Retina (tissue), 1 donor: ENCODE measurements at regions not wholly inside any gene's neighbourhood (a gene's known extent, or its start where the extent isn't known, plus 50 kb on each side); places are given as distances from the start of the nearest gene placed in this dataset.
"Not testable (repeated sequence)": the region's sequence is repeated elsewhere in the genome, so short reads cannot be mapped to it uniquely, and the experiment has no call there.

ENCODE experiments used
- DNase-seq: peaks from one replicate; pipeline ENCODE4 v3.0.0-alpha.2; 2016

- no peak for DNase-seq
These were observed 164.3 kb upstream of the FHL2 start for GRCh38 chr2:105563000-105563719.

DNA sequence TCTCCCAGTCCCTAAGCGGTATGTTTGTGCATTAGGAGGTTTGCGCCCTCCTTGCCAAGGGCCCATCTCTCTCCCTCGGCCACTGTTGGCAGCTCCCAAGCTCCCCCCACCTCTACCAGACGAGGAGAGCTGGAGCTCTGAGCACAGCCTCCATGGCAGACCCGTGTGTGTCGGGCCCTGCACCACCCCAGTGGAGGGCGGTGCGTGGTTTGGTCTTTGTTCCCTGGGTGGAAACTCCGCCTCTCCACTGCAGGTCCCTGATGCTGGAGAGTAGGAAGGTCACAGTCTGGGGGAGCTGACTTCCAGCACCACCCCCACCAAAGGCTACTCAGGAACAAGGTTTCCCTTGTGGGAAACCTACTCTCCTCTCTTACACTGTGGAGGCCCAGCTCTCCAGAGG is 162.6 kb upstream of the FHL2 start:
- no peak for DNase-seq

DNA sequence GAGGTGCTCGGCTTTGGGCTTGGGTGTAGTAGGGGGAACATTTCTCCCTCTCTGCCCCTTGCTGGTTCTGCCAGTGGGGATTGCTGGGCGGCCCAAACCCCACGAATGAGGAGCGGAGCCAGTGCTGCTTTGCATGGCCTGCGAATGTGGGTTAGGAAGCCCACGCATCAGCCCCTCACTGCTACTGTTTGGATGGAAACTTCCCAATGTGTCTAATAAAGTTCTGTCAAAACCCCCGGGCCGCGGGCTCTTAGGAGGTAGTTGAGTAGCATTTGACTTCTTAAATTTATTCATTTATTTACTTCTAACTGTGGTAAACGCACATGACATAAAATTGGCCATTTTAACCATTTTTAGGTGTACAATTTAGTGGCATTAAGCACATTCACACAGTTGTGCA is 161.3 kb upstream of the FHL2 start:
- no peak for DNase-seq

DNA sequence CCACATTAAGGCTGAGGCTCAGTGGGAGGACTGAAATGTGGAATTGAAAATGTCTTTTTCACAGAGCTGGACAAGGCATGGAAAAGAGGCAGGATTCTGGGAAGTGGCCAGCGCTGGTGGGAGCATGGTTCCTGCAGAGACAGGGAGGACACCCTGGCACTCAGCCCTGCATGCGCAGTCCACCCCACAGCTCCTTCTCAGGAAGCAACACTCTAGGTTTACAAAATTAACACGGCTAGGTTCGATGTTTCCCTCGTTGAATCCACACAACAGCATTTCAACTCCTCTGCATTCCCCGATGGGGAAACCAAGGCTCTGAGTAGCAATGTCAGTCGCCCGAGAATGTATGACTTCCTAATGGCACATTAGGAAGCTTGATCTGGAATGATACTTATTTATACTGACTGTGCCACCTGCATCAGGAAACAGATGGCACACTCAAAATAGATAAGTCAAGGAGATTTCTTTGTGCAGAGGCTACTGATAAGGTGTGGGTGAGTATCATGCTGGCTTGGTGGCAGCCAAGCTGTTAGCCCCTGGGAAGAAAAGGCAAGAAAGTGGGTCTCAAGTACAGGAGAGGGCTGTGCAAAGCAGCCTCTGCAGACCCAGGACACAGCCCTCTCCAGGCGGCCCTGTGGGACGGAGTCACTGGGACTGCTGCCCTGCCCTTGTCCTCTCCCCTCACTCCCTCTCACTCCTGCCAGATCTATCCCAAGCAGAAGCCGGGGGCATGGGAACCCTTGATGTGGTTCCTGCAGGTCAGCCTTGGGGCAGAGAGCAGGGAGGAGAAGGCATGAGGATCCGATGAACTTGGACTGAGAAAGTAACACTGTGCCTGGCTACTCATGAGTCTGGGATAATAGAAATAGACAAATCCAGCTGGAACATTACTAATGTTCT is 158.4 kb upstream of the FHL2 start:
- DNase-seq, result no peak

DNA sequence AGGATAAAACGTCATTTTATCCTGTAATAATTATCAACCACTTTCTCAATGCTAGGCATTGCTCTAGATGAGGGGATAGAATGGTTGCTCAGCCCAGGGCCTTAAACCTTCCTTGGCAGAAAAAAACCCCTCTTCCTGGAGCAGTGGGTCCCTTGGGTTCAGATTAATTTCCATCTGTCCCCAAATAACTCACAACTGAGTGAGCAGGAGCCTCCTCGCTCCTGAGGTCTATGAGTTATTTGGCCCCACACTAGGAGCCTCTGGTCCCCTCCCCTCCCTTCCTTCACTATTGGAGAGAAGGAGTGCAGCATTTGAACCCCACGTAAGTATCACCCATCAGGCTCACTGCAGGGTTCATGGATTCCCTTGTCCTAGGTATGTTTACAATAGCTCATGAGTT is 157.5 kb upstream of the FHL2 start:
- no peak for DNase-seq

DNA sequence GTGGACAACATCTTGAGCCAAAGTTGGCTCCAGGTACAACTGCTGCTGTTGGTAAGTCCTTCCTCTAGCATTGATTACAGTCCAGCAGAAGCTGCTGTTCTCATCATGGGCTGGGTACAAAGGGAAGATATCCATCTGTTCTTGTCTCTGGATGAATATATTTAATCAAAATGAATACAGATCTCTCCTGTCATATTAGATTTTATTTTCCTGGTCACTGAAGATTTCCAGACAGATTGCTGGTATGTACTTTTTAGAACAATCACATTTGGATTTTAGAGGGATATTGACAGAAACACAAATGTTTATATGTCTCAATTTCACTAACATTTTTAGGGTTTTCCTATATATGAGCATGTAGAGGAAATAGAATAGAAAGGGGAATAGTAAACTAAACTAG is 155.4 kb upstream of the FHL2 start:
- no peak for DNase-seq

DNA sequence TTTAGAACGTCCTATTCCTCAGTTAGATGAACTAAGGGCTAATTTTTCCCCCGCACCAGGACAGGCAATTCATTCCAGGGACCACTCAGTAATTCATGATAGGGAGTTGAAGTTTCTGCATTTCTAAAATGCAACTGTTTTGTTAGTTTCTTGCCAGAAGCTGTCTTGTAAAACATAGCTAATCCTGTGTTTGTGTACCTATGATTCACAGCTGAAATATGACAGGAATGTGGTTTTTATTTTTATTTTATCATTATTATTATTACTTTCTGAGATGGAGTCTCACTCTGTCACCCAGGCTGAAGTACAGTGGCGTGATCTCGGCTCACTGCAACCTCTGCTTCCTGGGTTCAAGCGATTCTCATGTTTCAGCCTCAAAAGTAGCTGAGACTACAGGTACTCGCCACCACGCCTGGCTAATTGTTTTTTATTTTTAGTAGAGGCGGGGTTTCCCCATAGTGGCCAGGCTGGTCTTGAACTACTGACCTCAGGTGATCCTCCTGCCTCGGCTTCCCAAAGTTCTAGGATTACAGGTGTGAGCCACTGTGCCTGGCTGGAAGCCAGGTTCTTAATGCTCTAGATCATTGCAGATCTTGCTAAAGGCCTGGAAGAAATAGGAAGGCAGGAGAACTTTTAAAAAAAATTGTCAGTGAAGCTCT is 154.8 kb upstream of the FHL2 start:
- DNase-seq, result no peak

DNA sequence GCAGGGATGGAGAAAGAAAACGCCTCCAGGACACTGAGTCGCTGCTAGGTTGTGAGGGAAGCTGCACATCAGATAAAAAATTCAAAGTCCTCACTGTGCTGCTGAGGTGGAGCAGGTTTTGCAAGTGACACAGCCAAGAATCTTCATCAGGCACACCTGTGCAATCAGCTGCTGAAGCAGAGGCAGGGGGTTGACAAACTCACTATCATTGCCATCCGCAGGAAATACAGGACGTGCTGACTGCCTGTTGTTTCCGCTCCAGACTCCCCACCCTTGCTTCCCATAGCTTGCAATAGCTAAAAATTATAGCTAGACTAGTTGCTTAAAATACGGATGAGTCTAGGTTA is 147.8 kb upstream of the FHL2 start:
- no peak for DNase-seq

DNA sequence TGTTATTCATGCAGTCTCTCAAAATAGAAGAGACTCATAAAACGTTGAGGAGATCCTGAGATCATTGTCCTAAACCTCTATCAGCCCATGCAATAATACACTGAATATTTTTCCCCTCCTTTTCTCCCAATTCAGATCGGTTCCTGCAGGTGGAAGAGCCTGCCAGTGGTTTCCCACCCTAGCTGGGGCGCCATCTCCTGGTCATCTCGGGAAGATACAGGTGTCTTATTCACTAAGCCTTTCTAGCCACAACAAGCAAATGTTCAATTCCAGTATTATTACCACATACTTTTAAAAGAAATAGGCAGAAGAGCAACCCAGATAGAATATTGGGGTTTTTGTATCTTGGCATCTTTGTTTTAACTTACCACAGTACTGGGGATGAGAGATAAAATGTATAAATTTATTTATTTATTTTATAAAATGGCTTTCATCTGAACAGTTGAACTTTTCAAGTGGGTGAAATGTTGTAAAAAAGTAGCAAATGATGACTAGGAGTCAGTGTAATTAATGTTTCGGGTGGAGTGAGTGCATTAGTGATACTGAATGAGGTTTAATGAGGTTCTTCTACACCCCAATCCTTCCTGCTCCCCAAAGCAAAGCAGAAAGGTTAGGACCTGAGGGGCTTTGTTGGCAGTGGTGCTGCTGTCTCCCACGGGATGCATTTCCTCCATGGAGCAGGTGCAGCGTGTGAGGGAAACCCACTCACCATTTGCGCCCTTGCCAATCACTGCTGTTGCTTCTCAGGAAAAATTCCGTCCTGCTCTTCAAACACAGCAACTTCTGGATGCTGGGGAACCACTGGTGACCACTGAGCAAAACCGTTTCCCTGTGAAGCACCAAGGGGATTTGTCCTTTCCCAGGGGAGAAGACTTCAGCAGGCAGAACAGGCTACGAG is 147.1 kb upstream of the FHL2 start:
- no peak for DNase-seq

DNA sequence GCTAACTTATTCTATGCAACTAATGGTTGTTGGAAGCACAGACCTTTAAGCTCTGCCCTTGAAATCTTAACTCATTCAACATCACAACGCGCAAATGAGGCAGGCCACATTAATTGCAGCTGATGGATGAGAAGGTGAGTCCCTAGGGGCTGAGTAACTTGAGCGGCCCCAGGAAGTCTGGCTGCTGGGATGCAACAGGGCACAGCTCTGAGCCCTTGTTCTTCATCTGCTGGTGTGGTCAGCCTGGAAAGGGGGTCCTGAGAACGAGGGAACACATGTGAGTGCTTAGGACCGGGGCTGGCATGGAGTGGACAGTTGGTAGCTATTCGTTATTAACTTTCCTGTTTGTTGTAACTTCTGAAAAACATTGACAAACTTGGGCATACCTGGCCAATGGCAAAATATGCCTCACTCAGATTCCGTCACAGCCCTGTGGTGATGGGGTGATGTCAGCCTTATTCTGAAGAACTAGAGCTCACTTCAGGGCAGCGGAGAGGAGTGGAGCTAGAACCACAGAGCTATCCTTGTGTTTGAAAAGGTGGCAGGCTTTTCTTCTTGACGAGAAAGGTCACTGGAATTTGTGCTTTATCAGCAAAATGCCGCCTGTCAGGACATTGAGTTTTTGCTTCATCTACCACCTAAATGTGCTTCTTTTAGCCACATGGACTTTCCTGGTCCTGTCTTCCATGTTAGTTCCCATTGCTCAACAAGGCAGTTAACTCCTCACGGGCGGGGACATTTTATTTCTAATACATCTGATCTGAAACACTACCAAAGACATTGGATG is 145.9 kb upstream of the FHL2 start:
- DNase-seq, result no peak

GRCh38 chr2:105541189-105542050 is 142.6 kb upstream of the FHL2 start:
- no peak for DNase-seq

GRCh38 chr2:105540642-105541041 is 141.8 kb upstream of the FHL2 start:
- no peak for DNase-seq

DNA sequence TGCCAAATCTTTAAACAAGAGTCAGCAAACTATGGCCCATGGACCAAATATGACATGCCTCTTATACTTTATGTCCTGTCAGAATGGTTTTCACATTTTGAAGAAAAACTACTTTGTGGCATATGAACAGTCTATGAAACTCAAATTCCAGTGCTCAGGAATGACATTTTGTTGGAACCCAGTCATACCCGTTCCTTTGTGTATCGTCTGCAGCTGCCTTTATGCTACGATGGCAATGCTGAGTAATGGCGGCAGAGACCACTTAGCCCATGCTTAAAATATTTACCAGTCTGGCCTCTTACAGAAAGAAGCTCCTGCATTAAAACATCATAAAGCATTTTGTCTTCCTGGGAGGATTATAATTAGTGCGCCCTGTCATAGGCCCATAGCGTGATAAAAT is 140.5 kb upstream of the FHL2 start:
- no peak for DNase-seq

- DNase-seq, result no peak
These were observed 140.0 kb upstream of the FHL2 start for GRCh38 chr2:105538840-105539239.

DNA sequence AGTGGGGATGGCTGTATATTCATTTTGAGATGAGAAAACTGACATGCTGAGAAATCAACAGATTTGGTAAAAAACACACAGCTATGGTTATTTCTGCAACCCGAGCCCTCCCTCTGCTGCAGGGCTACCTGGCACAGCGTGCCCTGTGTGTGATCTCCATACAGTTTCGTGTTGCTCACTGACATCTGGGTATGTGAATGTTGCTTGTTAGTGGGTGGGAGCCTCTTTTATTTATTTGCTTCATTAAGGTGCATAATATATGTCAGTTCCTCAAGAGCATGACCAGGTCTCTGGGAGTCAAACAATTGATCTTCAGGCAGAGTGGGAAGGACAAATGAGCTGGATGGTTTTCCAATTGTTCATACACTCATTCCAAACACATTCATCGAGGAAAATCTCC is 139.1 kb upstream of the FHL2 start:
- DNase-seq, result no peak

- DNase-seq, result no peak
These were observed 138.6 kb upstream of the FHL2 start for GRCh38 chr2:105537466-105537865.

DNA sequence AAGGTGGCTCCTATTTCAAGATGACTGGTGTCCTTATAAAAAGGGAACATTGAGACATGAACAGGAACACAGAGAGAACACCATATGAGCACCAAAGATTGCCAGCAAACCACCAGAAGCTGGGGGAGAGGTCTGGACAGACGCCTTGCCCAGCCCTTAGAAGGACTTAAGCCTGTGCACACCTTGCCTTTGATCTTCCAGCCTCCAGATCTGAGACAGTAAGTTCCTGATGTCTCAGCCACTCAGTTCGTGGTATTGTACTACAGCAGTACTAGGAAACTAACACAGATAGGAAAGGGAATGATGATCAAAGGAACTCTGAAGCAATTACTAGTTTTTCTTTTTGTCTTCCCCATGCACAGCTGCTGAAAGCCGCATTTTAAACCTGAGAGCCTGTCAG is 137.3 kb upstream of the FHL2 start:
- no peak for DNase-seq

- DNase-seq, result not testable (repeated sequence)
These were observed 130.4 kb upstream of the FHL2 start for GRCh38 chr2:105529258-105529657.

DNA sequence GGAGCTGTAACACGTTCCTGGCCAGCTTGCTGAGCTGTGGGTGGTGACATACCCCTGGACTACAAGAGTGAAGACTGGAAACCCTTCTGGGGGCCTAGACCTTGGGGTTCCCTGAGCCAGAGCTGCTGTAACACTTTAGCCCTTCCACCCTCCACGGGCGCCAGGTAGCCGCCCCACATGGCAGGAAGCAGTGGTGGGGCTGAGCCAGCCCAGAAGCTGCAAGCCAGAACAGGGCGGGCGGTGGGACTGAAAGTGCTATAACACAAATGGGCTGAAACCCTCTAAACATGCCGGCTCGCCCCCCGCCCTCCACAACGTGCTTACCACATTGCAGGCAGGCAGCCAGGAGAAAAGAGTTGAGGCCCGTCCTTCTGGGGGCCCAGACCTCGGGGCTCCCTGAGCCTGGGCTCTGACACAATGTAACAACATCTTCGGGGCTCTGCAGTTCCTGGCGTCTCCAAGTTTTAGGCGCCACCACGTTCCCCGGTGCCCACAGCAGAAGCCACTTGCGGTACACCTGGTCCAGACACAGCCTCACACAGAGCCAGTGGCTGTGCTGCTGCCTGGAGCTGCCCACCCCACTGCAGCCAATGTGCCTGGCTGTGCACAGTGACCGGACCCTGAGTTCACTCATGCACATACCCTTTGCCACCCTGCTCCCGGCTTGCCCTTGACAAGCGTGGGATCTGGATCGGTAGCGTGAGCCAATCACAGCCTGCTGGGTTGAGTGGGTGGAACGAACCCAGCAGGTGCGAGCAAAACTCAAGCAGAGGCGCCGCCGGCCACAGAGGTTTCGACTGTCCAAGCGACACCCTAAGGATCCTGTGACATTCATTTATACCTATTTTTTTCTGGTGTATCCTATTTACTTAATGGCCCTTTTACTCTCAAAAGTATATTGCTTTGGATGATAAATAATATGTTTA is 127.4 kb upstream of the FHL2 start:
- no peak for DNase-seq

- DNase-seq, result no peak
These were observed 126.3 kb upstream of the FHL2 start for GRCh38 chr2:105525201-105525600.
